CD4-positive, alpha-beta T cell treated with Interleukin-1 beta for 1 hour (primary cell): ENCODE measurements at regions not wholly inside any gene's neighbourhood (a gene's known extent, or its start where the extent isn't known, plus 50 kb on each side); places are given as distances from the start of the nearest gene placed in this dataset.
A peak's percentile ranks its signal among the peaks of the same experiment; 100 is the strongest.

Source experiments
- DNase-seq, 2 donors: peaks; one replicate each; pipeline ENCODE4 v3.0.0-alpha.2; 2020 to 2022

DNA sequence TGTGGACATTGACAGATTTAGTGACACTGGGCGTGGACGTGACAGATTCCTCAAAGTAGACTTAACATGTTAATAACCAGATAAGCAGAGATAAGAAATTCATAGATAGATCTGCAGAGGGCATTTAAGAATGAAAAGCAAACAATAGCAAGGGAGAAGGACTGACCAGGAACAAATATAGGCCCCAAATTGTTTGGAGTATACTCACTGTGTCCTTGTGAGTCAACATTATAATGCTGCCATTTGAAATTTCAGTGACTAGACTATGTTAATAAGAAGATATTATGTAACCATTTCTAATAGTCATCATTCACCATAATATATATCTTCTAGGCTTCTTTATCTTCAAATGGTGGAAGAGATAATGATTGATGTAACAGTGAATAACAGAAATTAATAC is 78.1 kb upstream of the SLC38A11 start:
- no peak for DNase-seq

DNA sequence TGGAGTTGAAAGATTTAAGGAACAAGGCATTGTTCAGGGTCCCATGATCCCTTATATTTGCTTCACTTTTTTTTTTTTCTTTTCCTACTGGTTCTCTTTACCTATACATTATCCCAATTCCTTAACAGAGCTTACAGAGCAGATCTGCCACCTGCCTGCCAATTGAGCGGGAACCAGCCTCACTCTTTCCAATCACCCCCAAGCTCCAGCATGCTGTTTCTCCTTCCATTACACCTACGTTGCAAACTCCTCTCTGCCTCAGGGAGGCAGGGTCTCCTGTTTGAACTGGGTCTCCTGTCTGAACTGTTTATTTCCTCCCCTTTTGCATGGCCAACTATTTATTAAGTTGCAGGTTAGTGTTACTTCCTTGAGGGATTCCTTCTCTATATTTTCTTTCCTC is 77.2 kb upstream of the SLC38A11 start:
- no peak for DNase-seq

DNA sequence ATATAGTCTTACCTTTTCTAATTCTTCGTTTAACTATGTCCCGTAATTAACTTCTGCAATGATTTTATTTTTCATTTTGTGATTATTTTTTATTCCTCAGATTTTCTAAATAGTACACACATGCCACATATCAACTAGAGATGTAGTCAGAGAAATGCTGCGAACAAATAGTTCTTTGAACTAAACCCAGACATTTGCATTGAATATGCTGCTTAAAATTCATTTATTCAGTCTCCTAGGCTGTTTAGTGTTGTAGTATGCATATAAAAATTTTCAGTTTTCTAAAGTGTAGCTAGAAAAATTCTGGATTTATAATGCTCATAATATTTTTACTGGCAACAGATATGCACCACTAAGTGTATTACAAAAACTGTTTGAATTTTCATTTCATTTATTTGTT is 68.9 kb upstream of the SLC38A11 start:
- DNase-seq = no peak

DNA sequence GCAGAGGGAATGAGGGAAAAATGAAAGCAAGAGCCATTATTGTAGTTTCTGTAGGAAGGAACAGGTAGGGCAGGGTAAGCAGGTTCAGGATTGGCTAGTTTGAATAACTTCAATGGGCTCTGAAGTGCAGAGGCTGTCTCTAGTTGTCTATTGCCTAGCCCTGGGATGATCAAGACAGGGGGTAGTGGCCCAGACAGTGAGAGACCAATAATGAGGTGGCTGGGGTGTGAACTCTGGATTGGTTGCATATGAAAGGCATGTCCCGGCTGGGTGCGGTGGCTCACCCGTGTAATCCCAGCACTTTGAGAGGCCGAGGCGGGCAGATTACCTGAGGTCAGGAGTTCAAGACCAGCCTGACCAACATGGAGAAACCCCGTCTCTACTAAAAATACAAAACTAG is 67.5 kb upstream of the SLC38A11 start:
- DNase-seq = no peak

DNA sequence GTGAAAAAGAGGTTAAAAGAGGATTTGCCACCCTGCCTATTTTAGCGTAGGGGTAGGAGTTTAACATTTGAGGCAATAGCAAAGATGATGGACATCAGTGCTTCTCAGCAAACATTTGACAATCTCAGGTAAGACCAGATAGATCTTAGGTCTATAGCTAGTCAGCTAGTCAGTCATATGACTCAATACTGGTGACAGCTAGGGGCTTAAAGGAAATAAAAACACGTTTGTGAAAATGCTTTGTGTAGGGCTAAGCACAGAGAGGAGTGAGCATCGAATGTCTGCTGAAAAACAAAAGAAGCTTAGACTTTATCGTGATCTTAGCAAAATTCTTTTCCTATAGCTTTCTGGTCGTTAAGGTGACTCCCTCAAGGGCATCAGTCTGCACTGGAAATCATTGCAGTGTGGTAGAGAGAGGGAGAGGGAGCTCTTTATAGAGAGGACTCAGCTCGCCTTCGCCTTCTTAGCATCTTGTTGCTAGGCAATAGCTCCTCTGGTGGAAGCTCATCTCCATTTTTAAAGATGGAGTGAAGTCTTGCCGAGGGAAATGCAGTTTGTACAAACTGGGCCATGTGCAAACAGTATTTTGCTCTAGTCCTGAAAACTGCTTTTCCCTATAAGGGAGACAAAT is 62.8 kb upstream of the SLC38A11 start:
- no peak for DNase-seq

DNA sequence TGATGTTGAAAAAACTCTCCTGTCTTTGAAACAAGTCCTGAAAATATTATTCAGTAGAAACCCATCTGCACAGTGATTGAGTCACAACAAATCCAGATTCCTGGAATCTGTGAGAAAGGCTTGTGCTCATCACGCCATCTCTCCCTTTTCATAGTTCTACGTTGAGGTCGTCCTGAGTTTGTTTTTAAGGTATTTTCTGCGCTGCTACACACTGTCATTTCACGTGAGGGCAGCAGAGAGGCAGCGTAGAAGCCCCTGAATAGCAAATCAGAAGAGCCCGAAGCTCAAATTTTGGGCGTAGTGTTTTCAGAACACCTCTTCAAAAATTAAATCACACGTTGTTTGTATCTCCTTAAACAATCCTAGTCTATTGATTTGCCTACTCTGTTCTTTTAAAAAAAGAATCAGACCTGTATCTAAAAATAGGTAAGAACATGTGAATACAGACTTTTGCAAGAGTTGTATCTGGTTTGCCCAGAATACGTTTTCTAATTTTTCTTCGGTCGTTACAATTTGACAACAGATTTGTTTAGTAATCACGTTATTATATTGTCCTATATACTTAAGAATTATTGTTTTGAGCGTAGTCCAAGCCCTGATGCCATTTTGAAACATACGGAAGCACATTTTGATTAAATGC is 61.6 kb upstream of the SLC38A11 start:
- peak in 1 of 2 donors; percentile 28 for DNase-seq

DNA sequence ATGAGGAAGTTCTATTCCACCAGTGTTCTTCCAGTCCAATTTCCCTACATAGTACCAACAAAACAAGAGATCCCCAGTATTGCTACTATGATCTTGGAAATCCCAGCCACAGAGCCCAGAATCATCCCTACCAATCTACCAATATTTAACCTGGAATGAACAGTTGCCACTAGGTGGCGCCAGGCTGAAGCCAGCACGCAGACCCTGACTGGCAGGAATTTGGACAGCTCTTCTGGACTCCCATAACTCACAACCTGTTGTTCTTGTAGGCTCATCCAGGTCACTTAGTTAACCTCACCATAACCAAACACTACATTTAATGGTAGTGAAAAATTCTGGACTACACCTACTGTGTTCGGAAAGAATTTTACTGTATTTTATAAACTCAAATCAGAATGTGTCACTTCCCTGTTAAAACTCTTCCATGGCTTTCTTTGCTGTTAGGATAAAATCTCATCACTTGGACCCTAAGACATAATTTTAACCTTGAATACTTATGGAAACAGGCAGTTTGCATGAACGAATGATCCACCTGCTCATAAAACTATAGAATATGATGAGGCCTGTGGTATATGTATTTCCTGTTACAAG is 59.8 kb upstream of the SLC38A11 start:
- peak; percentile 32 to 33 for DNase-seq

DNA sequence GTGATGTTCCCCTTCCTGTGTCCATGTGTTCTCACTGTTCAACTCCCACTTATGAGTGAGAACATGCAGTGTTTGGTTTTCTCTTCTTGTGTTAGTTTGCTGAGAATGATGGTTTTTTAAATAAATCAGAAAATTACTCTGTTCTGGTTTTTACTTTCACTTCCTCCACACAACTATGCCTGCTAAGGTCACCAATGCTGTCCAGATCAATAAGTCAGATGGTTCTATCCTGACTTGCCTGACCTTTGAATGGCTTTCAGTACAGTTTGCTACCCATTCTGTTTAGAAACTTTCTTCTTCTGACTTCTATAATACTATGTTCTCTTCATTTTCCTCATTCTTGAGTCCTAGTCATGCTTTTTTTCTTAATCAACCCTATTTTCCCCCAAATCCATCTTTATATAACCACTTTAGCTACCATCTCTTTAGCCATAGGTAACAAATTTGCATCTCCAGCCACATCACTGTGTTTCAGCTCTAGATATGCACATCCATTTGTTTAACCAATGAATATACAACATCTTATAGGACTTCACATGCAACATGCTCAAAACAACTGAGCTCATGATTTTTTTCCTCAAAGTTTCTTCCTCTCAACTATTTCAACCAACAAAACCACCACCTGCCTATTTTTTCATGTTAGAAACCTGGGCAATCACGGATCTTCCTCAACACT is 58.8 kb upstream of the SLC38A11 start:
- no peak for DNase-seq

DNA sequence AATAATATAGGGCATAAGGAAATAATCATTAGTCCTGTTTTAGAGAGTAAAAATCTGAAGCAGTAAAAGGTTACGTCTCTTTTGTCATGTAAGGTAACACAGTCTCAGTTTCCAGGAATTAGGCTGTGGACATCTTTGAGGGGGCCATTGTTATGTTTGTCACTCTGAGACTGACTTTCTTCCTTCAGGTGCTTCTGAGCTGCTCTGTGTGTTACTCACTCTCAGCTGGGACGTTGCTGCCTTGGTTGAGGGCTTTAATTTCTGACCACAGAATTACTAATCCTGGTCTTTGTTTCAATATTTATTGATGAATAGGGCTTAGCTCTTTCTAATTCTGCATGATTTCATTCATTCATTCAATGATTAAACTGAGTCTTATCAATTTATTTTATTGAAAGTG is 55.9 kb upstream of the SLC38A11 start:
- DNase-seq = no peak

DNA sequence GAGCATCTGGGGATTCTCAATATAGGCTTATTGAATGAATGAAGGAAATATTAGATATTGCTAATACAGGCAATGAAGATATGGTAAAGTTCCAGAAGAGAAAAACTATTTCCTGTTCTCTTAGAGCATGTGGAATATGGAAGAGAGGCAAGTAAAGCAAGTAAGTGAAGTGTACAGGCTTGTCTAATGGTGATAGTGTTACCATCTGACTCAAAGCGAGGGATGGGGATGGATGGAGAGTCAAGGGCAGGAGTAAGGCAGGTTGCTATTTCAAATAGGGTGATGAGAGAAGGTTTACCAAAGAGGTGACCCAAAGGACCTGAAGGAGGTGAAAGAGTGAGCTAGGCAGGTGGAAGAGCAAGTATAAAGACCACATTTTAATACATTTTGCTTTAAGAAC is 55.2 kb upstream of the SLC38A11 start:
- no peak for DNase-seq

DNA sequence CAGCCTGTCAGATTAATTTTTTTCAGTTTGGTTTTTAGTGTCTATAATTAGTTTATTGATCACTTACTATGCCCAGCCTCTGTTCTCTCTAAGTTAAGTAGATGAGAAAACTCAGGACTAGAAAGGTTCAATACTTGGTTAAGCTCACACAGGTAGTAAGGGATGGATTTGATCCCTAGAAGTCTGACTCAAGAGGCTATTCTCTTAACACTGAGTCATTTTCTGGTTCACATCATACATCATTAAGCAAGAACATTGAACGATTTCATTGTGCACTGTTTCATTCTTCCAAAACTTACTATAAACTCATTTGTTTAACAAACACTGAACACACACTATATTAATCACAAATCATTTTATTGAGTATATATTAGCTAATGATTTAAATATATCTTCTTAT is 54.1 kb upstream of the SLC38A11 start:
- no peak for DNase-seq

DNA sequence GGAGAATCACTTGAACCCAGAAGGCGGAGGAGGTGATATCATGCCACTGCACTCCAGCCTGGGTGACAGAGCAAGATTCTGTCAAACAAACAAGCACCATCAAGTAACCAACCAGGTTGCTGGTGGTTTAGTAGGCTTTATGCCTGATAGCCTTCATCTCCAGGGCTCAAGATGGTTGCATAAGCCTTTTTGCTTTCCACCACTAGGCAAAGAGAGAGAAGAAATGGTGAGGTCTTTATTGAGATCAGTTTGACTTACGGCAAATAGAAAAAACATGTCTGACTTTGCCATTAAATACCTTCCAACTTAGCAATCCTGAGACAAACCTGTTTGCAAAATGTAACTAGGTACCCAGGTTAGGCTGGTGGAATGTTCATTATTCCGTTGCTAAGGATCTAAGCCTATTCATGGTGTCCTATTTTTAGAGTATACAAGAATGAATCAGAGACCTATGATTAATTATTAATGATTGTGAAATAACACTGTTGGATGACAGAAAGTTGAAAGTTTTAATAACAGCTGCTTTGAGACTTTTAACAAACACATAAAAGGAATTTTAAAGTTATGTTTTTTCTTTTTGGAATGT is 53.5 kb upstream of the SLC38A11 start:
- DNase-seq = no peak

DNA sequence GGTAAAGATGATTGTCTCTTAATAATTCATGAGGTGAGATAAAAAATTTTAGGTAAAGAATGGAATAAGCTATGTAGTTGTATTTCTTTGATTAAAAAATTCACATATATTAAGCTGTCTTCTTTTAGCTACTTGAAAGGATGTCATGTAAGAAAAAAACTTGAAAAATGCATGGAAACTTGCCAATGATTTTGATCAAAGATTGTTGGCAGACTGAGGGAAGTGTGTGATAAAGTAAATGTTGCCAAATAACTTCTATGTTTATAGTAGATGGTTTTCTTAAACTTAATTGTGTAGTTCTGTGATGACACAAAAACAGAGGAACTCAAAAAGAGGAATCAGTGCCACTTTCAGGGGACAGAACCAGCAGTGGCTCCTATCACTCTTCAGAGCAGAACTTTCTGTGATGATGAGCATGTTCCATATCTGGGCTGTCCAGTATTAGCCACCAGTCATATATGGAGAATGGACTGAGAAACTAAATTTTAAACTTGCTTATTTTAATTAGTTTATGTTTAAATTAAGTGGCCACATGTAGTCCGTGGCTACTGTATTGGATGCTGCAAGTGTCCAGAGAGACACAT is 51.9 kb upstream of the SLC38A11 start:
- DNase-seq = no peak
